ENCODE measurements at regions not wholly inside any gene's neighbourhood (a gene's known extent, or its start where the extent isn't known, plus 50 kb on each side); places are given as distances from the start of the nearest gene placed in this dataset.

DNA sequence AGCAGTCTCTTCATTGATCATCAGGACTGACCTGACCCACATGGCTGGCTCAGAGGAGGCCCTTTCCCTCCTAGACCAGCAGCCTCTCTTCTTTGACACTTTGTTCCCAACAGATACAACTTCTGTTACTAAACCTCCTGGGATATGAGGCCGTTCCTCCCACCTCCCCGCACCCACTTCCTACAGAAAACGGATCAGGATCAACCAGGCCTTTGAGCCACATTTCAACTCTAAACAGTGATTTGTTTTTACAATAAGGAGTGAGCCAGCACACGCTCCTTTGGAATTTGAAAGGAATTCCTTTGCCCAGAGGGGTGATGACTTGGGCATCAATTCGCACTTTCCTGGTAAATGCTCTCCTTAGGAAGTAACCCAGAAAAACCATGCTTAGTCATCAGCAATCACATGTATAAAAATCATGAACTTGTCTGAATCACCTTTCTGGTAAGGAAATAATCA lies 180.4 kb downstream of the FAM124B start:
- Histone ChIP-seq H2AFZ (ENCODE audit: low read length) (no peak overlapping the region), H3K79me2 (ENCODE audit: insufficient read depth, low read length) (no peaks in the 10 kb centered on the region), H3K9me2 (ENCODE audit: low read depth, low read length) (no peaks in the 10 kb centered on the region), H3K9ac (ENCODE audit: low read length) (no peak overlapping the region), H3K27me3 (ENCODE audit: insufficient read depth, low read length) (no peaks in the 10 kb centered on the region), H3K27ac (ENCODE audit: low read depth, low read length, poor library complexity, severe bottlenecking) (no peak overlapping the region), H3F3A (ENCODE audit: insufficient read depth, low read length) (no peaks in the 10 kb centered on the region), H4K20me1 (ENCODE audit: insufficient read depth, low read length) (no peaks in the 10 kb centered on the region), H3K9me3 (ENCODE audit: low read length) (no peaks in the 10 kb centered on the region), H3K4me2 (ENCODE audit: low read length) (no peak overlapping the region), H3K4me1 (ENCODE audit: insufficient read depth, low read length, severe bottlenecking) (no peaks in the 10 kb centered on the region), H3K36me3 (ENCODE audit: insufficient read depth, low read length) (no peaks in the 10 kb centered on the region), H3K4me3 (ENCODE audit: low read depth, low read length, poor library complexity, severe bottlenecking) (no peak overlapping the region)
- TF ChIP-seq EZH2 (IDR thresholded peaks at IDR 0.05; ENCODE audit: borderline replicate concordance, low read length): no peak
- TF ChIP-seq, protein P1, sequence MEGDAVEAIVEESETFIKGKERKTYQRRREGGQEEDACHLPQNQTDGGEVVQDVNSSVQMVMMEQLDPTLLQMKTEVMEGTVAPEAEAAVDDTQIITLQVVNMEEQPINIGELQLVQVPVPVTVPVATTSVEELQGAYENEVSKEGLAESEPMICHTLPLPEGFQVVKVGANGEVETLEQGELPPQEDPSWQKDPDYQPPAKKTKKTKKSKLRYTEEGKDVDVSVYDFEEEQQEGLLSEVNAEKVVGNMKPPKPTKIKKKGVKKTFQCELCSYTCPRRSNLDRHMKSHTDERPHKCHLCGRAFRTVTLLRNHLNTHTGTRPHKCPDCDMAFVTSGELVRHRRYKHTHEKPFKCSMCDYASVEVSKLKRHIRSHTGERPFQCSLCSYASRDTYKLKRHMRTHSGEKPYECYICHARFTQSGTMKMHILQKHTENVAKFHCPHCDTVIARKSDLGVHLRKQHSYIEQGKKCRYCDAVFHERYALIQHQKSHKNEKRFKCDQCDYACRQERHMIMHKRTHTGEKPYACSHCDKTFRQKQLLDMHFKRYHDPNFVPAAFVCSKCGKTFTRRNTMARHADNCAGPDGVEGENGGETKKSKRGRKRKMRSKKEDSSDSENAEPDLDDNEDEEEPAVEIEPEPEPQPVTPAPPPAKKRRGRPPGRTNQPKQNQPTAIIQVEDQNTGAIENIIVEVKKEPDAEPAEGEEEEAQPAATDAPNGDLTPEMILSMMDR (IDR thresholded peaks at IDR 0.05; ENCODE audit: low read length): no peak

DNA sequence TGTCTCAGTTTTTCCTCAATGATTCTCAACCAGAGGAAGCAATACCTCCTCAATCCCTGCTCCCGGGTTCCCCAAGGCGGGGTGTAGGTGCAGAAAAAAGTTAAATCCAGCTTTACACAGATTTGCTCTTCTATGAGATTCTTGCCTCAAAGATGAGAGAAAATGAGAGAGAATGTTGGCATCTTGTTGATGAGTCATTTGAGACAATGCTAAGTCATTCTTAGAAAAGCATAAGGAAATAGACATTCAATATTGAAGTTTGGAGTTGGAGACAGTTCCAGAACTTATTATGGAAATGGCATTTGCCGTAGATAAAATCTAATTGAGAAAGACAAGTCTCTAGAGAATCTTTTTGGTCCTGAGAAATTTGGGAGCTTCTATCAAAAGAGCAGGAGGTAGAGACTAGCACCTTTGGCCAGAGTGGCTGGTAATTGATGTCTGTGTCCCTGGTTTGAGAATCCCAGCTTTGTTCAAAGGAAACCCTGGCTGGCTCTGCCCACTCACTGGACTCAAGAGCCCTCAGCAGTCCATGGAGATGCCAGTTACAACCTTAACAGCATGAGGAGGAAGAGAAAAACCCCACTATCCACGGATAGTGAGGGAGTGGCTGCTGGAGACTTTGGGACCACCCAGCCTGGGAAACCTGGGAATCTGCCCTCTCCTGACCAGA lies 181.2 kb downstream of the FAM124B start:
- no peaks in the 10 kb centered on the region for H3F3A ChIP-seq (ENCODE audit: insufficient read depth, low read length)
- no peak overlapping the region for H3K27ac ChIP-seq (ENCODE audit: low read depth, low read length, poor library complexity, severe bottlenecking)
- H4K20me1 ChIP-seq (ENCODE audit: insufficient read depth, low read length): no peaks in the 10 kb centered on the region
- H3K4me3 ChIP-seq (ENCODE audit: low read depth, low read length, poor library complexity, severe bottlenecking): no peak overlapping the region
- no peaks in the 10 kb centered on the region for H3K9me3 ChIP-seq (ENCODE audit: low read length)
- H3K27me3 ChIP-seq (ENCODE audit: insufficient read depth, low read length): no peaks in the 10 kb centered on the region
- no peaks in the 10 kb centered on the region for H3K4me1 ChIP-seq (ENCODE audit: insufficient read depth, low read length, severe bottlenecking)
- no peak for TF ChIP-seq EZH2 (IDR thresholded peaks at IDR 0.05; ENCODE audit: borderline replicate concordance, low read length)
- TF ChIP-seq, protein P1 (IDR thresholded peaks at IDR 0.05; ENCODE audit: low read length): no peak
- no peak overlapping the region for H3K4me2 ChIP-seq (ENCODE audit: low read length)
- no peaks in the 10 kb centered on the region for H3K9me2 ChIP-seq (ENCODE audit: low read depth, low read length)
- no peak overlapping the region for H3K9ac ChIP-seq (ENCODE audit: low read length)
- H3K79me2 ChIP-seq (ENCODE audit: insufficient read depth, low read length): no peaks in the 10 kb centered on the region
- H2AFZ ChIP-seq (ENCODE audit: low read length): no peak overlapping the region
- H3K36me3 ChIP-seq (ENCODE audit: insufficient read depth, low read length): no peaks in the 10 kb centered on the region

DNA sequence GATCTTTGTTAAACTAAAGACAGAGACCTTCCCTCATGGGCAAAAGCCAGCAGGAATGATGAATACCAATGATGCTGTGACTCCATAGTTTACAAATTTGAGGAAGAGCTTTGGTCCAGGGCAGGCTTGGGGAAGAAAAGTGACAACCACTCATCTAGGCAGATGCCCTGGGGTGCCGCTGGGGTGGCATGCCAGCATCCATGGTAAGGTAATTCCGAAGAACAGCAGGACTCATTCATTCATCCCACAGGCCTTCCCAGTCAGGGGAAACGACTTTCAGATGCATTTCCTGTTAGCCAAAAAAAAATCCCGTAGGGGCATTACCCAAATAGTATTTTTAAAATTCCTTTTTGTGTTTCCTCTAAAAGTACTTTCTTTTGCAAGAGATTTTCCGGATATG lies 180.7 kb upstream of the SERPINE2 start:
- Histone ChIP-seq H2AFZ (ENCODE audit: low read length) (no peak overlapping the region), H3K4me3 (ENCODE audit: low read depth, low read length, poor library complexity, severe bottlenecking) (no peak overlapping the region), H3K27me3 (ENCODE audit: insufficient read depth, low read length) (no peaks in the 10 kb centered on the region), H3K9ac (ENCODE audit: low read length) (no peak overlapping the region), H3F3A (ENCODE audit: insufficient read depth, low read length) (no peaks in the 10 kb centered on the region), H3K4me1 (ENCODE audit: insufficient read depth, low read length, severe bottlenecking) (no peaks in the 10 kb centered on the region), H3K9me3 (ENCODE audit: low read length) (no peaks in the 10 kb centered on the region), H3K79me2 (ENCODE audit: insufficient read depth, low read length) (no peaks in the 10 kb centered on the region), H3K9me2 (ENCODE audit: low read depth, low read length) (no peaks in the 10 kb centered on the region), H4K20me1 (ENCODE audit: insufficient read depth, low read length) (no peaks in the 10 kb centered on the region), H3K36me3 (ENCODE audit: insufficient read depth, low read length) (no peaks in the 10 kb centered on the region), H3K27ac (ENCODE audit: low read depth, low read length, poor library complexity, severe bottlenecking) (no peak overlapping the region), H3K4me2 (ENCODE audit: low read length) (no peak overlapping the region)
- TF ChIP-seq, protein P1 (IDR thresholded peaks at IDR 0.05; ENCODE audit: low read length): no peak
- TF ChIP-seq EZH2 (IDR thresholded peaks at IDR 0.05; ENCODE audit: borderline replicate concordance, low read length): no peak

Data from OCI-LY1 (cell line).